ENCODE measurements at regions not wholly inside any gene's neighbourhood (a gene's known extent, or its start where the extent isn't known, plus 50 kb on each side); places are given as distances from the start of the nearest gene placed in this dataset.

DNA sequence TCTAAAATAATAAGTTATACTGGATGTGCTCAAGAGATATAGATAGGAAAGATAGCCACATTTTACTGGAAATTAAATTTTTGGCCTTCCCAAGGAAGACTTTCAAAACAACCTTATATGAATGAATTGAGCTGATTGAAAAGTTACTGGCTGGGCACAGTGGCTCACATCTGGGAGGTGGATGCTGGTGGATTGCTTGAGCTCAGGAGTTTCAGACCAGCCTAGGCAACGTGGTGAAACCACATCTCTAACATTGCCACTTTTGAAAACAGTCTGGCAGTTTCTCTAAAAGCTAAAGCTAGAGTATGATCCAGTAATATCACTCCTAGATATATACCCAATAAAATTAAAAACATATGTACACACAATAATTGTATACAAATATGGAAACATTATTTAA is 231.4 kb upstream of the POU1F1 start:
- no peaks in the 10 kb centered on the region for H3K4me1 ChIP-seq (ENCODE audit: insufficient read depth, low read length)
- no peaks in the 10 kb centered on the region for H3K27me3 ChIP-seq (ENCODE audit: insufficient read depth, low read length)
- H3K4me3 Mint-ChIP-seq, result no peak overlapping the region
- H3K9ac ChIP-seq (ENCODE audit: extremely low read depth, insufficient read length, low read length), result no peak overlapping the region
- H2AFZ ChIP-seq (ENCODE audit: low read length), result no peak overlapping the region
- TF ChIP-seq, protein P1, sequence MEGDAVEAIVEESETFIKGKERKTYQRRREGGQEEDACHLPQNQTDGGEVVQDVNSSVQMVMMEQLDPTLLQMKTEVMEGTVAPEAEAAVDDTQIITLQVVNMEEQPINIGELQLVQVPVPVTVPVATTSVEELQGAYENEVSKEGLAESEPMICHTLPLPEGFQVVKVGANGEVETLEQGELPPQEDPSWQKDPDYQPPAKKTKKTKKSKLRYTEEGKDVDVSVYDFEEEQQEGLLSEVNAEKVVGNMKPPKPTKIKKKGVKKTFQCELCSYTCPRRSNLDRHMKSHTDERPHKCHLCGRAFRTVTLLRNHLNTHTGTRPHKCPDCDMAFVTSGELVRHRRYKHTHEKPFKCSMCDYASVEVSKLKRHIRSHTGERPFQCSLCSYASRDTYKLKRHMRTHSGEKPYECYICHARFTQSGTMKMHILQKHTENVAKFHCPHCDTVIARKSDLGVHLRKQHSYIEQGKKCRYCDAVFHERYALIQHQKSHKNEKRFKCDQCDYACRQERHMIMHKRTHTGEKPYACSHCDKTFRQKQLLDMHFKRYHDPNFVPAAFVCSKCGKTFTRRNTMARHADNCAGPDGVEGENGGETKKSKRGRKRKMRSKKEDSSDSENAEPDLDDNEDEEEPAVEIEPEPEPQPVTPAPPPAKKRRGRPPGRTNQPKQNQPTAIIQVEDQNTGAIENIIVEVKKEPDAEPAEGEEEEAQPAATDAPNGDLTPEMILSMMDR (conservative IDR thresholded peaks at IDR 0.05), result no peak
- H3K79me1 ChIP-seq (ENCODE audit: insufficient read depth, low read depth, low read length, poor library complexity, severe bottlenecking), result no peaks in the 10 kb centered on the region
- H3K36me3 Mint-ChIP-seq (ENCODE audit: insufficient read depth in 1 of 3, low read depth in 3 of 3), result no peaks in the 10 kb centered on the region
- no peak overlapping the region for H4K91ac ChIP-seq (ENCODE audit: insufficient read length, low read depth, low read length)
- no peak overlapping the region for H2BK12ac ChIP-seq (ENCODE audit: insufficient read length, low read depth, low read length)
- H3K18ac ChIP-seq (ENCODE audit: insufficient read length, low read depth, low read length), result no peak overlapping the region
- no peaks in the 10 kb centered on the region for H3K79me2 ChIP-seq (ENCODE audit: insufficient read depth, low read length)
- H3K56ac ChIP-seq (ENCODE audit: insufficient read length, low read depth, low read length), result no peak overlapping the region
- peaks cover 8% of the 10 kb centered on the region in 2 experiments for H3K4me1 Mint-ChIP-seq
- H3K23ac ChIP-seq (ENCODE audit: insufficient read length, low read depth, low read length), result no peak overlapping the region
- H3K27me3 Mint-ChIP-seq (ENCODE audit: low read depth), result peaks cover 3% of the 10 kb centered on the region; the same call in 1 of the 2 replicates
- no peak overlapping the region for H4K8ac ChIP-seq (replicated peaks; ENCODE audit: insufficient read length, low read depth, low read length)
- no peak overlapping the region for H2BK20ac ChIP-seq (ENCODE audit: low read depth, low read length, poor library complexity, severe bottlenecking)
- no peak overlapping the region for H2AK5ac ChIP-seq (ENCODE audit: insufficient read length, low read length)
- H4K20me1 ChIP-seq (ENCODE audit: control insufficient read depth, insufficient read depth, insufficient read length), result no peaks in the 10 kb centered on the region
- no peak overlapping the region for H2BK120ac ChIP-seq (ENCODE audit: low read depth, low read length, poor library complexity, severe bottlenecking)
- no peak overlapping the region for H2BK15ac ChIP-seq (ENCODE audit: low read depth, low read length)
- H3K23me2 ChIP-seq (ENCODE audit: insufficient read length, low read depth, low read length, poor library complexity, severe bottlenecking), result no peaks in the 10 kb centered on the region
- no peak overlapping the region for H3K4ac ChIP-seq (ENCODE audit: low read depth, low read length)
- no peak overlapping the region for H4K5ac ChIP-seq (ENCODE audit: insufficient read length, low read depth, low read length)
- no CpG with 5 or more reads among the region's 1 CpG for WGBS (ENCODE audit: extremely low coverage, insufficient read length, low lambda C conversion rate)
- no peak overlapping the region for H2BK5ac ChIP-seq (ENCODE audit: insufficient read length, low read length)
- H3K9me3 ChIP-seq (ENCODE audit: control insufficient read depth, low read depth, low read length), result no peaks in the 10 kb centered on the region
- peaks cover 0 to 3% of the 10 kb centered on the region in 2 experiments; a peak in 2 of 5 replicates for H3K9me3 Mint-ChIP-seq
- no peak for DNase-seq
- H3K27ac Mint-ChIP-seq, result no peak overlapping the region
- H3K27ac ChIP-seq (ENCODE audit: insufficient read length, low read depth, low read length), result no peak overlapping the region
- H3K14ac ChIP-seq (ENCODE audit: insufficient read depth, low read length), result no peak overlapping the region
- no peak overlapping the region for H3K4me2 ChIP-seq (ENCODE audit: insufficient read depth, insufficient read length, low read length)
- no peak overlapping the region for H3T11ph ChIP-seq (ENCODE audit: low read length)

Measured in H9 (cell line).